ENCODE measurements at regions not wholly inside any gene's neighbourhood (a gene's known extent, or its start where the extent isn't known, plus 50 kb on each side); places are given as distances from the start of the nearest gene placed in this dataset.

- H3K27ac ChIP-seq (ENCODE audit: low read depth, low read length): no peak overlapping the region
Measured at GRCh38 chr9:111151537-111151936, 113.3 kb upstream of the LPAR1 start.

GRCh38 chr9:111150181-111150580, 111.9 kb upstream of the LPAR1 start:
- Histone ChIP-seq H3K36me3 (ENCODE audit: control insufficient read depth, low read length) (no peaks in the 10 kb centered on the region), H4K20me1 (ENCODE audit: control insufficient read depth, insufficient read depth, low read depth, low read length) (no peaks in the 10 kb centered on the region), H3K4me1 (ENCODE audit: control insufficient read depth, low read length) (no peaks in the 10 kb centered on the region), H3K4me3 (ENCODE audit: low read length) (no peak overlapping the region), H3K27me3 (ENCODE audit: control insufficient read depth, low read length) (no peaks in the 10 kb centered on the region), H3K4me2 (ENCODE audit: low read length) (no peak overlapping the region), H3F3A (ENCODE audit: control insufficient read depth, insufficient read depth) (no peaks in the 10 kb centered on the region), H3K9me3 (ENCODE audit: control insufficient read depth, insufficient read depth, low read length) (no peaks in the 10 kb centered on the region), H3K9me2 (replicated peaks; ENCODE audit: control insufficient read depth, low read length) (no peaks in the 10 kb centered on the region), H3K79me2 (ENCODE audit: control insufficient read depth, low read length) (no peaks in the 10 kb centered on the region), H3K27ac (ENCODE audit: low read depth, low read length) (no peak overlapping the region)
- TF ChIP-seq CTCF (IDR thresholded peaks at IDR 0.05; ENCODE audit: low read depth, low read length, poor library complexity, severe bottlenecking): no peak
- no peak for TF ChIP-seq EZH2phosphoT487 (IDR thresholded peaks at IDR 0.05; ENCODE audit: borderline replicate concordance, low read length)

More at GRCh38 chr9:111151537-111151936, 113.3 kb upstream of the LPAR1 start:
- TF ChIP-seq CTCF (IDR thresholded peaks at IDR 0.05; ENCODE audit: low read depth, low read length, poor library complexity, severe bottlenecking): no peak
- TF ChIP-seq EZH2phosphoT487 (IDR thresholded peaks at IDR 0.05; ENCODE audit: borderline replicate concordance, low read length): no peak
- Histone ChIP-seq H3K4me2 (ENCODE audit: low read length) (no peak overlapping the region), H3K4me3 (ENCODE audit: low read length) (no peak overlapping the region), H3K9me2 (replicated peaks; ENCODE audit: control insufficient read depth, low read length) (no peaks in the 10 kb centered on the region), H3K4me1 (ENCODE audit: control insufficient read depth, low read length) (no peaks in the 10 kb centered on the region), H3K79me2 (ENCODE audit: control insufficient read depth, low read length) (no peaks in the 10 kb centered on the region), H4K20me1 (ENCODE audit: control insufficient read depth, insufficient read depth, low read depth, low read length) (no peaks in the 10 kb centered on the region), H3K27me3 (ENCODE audit: control insufficient read depth, low read length) (no peaks in the 10 kb centered on the region), H3K36me3 (ENCODE audit: control insufficient read depth, low read length) (no peaks in the 10 kb centered on the region), H3F3A (ENCODE audit: control insufficient read depth, insufficient read depth) (no peaks in the 10 kb centered on the region), H3K9me3 (ENCODE audit: control insufficient read depth, insufficient read depth, low read length) (no peaks in the 10 kb centered on the region)

- Histone ChIP-seq H3K9me3 (ENCODE audit: control insufficient read depth, insufficient read depth, low read length) (no peaks in the 10 kb centered on the region), H3K4me3 (ENCODE audit: low read length) (no peak overlapping the region), H3K36me3 (ENCODE audit: control insufficient read depth, low read length) (no peaks in the 10 kb centered on the region), H3K4me1 (ENCODE audit: control insufficient read depth, low read length) (no peaks in the 10 kb centered on the region), H3K79me2 (ENCODE audit: control insufficient read depth, low read length) (no peaks in the 10 kb centered on the region), H3F3A (ENCODE audit: control insufficient read depth, insufficient read depth) (no peaks in the 10 kb centered on the region), H3K27ac (ENCODE audit: low read depth, low read length) (no peak overlapping the region), H3K27me3 (ENCODE audit: control insufficient read depth, low read length) (peaks cover 3% of the 10 kb centered on the region; the same call in 1 of the 2 replicates), H3K4me2 (ENCODE audit: low read length) (no peak overlapping the region), H4K20me1 (ENCODE audit: control insufficient read depth, insufficient read depth, low read depth, low read length) (no peaks in the 10 kb centered on the region), H3K9me2 (replicated peaks; ENCODE audit: control insufficient read depth, low read length) (no peaks in the 10 kb centered on the region)
- TF ChIP-seq CTCF (IDR thresholded peaks at IDR 0.05; ENCODE audit: low read depth, low read length, poor library complexity, severe bottlenecking) (peak; percentile 25), EZH2phosphoT487 (IDR thresholded peaks at IDR 0.05; ENCODE audit: borderline replicate concordance, low read length) (no peak)
Measured at GRCh38 chr9:111149018-111149759, 110.9 kb upstream of the LPAR1 start.
